CD4-positive, alpha-beta T cell treated with Interferon alpha-2 for 1 hour (primary cell): ENCODE measurements at regions not wholly inside any gene's neighbourhood (a gene's known extent, or its start where the extent isn't known, plus 50 kb on each side); places are given as distances from the start of the nearest gene placed in this dataset.

Source experiments
- DNase-seq, 2 donors: peaks; one replicate each; pipeline ENCODE4 v3.0.0-alpha.2; 2020 to 2022

- no peak for DNase-seq
Observed at GRCh38 chr7:17659126-17659525, 281.2 kb downstream of the SNX13 start.

DNA sequence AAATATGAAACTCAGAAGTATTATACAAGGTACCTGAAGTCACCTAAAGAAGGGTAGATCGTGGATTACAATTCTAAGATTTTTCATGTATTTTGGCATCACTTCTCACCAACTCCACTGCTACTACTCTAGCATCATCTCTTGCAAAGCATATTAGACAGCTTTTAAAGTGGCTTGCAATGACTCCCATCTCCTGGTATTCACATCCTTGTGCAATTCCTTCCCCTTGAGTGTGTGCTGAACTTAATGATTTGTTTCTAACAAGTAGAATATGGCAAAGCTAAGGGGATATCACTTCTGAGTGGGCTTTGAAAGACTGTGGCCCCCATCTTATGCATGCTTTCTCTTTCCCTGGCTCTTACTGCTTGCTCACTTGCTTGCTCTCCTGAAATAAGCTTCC, 280.2 kb downstream of the SNX13 start:
- no peak for DNase-seq

DNA sequence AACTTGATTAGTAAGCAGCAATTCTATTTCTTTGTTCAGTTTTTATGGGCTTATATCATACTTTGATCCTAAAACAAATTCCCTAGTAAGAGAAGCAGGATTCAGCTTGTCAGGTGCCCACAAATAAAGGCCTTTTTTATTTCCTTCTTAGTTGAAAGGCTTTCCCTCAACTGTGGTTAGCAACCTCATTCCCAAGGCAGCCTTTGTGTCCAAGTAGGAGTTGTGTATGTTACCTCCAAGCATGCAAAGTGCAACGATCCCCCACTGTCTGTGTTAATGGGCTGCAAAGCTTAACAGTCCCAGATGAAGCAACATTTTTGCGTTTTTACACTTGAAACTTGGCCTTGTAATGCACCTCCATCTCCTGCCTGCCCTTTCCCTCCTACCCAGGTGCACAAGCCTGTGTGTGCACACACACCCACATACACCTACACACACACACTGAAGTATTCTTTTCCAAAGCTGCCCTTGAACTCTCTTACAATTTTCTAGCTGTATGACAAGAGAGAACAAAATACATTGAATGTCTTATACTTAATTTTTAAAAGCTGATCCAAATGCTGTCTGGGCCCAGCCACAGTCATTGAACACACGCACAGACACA, 278.2 kb downstream of the SNX13 start:
- DNase-seq = no peak

- DNase-seq = no peak
Observed at GRCh38 chr7:17663061-17663675, 277.1 kb downstream of the SNX13 start.

DNA sequence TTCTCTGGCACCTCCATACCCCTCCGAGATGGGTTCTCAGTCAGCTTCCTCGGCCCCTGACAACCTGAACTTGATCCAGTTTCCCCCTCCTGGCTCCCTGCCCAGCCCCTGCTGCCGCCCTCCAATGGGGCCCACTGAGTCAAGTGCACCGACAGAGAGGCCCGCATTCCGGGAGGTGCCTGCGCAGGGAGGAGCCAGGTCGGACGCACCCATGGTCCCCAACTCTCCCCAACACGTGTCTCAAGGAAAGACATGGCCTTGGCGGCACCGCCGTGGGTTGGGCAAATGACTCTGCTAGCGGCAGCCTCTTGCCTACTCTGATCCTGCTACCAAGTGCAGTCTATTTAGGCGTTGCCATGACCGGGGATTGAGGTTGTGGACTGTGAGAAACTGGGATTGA, 275.3 kb downstream of the SNX13 start:
- DNase-seq = no peak

DNA sequence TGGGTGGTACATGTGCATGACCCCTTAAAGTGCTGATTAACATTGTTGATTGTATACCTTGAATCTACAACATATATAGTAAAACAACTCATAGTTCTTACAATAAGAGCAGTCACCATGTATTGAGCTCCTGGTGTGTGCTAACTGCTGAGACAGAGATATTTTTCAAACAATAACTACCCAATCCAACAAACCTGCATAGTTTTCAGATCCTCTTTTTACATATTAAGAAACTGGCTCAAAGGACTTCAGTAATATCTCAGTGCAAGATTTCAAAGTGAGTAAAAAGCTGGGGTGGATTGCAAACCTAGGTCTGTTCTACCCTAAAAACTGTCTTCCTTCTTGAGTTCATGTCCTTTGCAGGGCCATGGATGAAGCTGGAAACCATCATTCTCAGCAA, 272.2 kb downstream of the SNX13 start:
- no peak for DNase-seq

DNA sequence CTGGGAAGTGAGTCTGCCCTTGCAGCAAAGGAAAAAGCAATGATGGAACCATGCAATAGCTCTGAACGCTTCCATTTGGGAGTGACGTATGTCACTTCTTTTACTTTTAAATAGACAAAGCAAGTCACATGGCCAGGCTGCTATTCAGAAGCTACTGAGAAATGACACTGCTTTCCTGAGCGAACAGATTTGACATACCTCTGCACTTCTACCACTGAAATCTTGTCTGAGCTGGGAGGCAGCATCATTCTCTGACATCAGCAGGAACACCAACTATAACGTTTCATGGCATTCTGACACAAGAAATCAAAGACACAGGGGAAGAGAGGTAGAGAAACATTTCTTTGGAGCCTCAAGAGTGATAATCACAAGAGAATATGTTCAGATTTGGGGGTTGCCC, 271.1 kb downstream of the SNX13 start:
- no peak for DNase-seq

DNA sequence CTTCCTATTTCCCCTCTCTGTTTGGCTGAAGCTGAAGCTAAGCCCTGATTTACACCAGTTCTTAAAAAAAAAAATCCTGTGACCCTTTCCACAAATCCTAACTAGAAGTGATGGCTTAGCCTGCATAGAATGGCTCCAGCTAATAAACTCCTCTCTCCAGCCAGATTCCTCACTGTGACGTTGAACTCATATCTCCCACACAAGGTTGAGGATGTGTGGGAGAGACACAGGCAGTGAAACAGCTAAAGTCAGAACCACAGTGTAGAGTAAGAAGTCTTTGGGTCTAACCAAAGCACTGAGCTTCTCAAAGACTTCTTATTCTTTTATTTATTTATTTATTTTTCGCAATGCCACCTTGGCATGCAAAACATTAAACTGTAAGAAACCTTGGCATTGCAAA, 268.3 kb downstream of the SNX13 start:
- DNase-seq = no peak

DNA sequence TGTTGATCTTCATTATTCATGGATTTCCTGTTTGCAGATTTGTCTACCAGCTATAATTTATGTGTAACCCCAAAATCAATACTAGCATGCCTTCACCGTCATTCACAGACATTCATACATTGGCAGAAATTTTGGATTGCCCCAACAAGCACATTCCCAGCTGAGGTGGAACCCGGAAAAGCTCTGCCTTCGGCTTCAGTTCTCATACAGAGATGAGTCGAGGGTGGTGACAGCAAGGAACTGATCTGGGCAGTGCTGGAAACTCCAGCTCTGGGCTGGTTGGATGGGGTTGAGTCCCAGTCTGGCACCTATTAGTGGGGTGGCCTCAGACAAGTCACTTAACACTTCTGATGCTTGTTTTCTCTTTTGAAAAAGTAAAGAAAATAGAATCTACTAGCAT, 267.5 kb downstream of the SNX13 start:
- DNase-seq = no peak

DNA sequence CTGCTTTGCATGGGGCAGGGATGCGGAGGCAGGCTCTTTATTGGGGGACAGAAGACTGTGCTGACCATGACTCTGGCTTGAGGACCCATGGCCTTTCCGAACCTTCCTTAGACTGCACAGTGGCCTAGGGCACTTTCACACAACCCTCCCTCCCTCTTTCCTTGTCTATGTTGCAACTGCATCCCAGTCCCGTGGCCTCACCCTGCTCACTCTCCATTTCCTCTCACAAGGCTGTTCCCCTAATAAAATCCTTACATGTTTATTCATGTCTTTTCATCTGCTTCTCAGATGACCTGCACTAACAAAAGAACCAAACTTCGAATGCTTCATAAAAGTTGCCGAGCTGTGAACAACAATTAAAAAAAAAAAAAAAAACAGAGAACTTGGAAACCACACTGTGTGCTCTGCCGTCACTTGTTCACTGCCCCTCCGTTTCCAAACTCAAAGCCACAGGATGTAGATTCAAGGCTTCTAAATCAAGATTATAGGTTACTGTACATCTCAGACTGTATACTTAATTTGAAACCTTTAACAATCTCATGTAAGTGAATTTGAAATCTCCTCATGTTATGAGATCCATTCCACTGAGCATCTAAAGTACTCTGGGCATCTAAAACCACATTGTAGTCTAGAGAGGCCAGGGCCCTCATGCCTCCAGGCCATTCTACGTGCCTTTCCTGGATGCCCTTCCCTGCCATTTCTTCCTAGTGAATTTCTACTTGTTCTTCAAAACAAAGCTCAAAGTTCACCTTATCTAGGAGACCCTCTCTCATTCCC, 265.9 kb downstream of the SNX13 start:
- no peak for DNase-seq

DNA sequence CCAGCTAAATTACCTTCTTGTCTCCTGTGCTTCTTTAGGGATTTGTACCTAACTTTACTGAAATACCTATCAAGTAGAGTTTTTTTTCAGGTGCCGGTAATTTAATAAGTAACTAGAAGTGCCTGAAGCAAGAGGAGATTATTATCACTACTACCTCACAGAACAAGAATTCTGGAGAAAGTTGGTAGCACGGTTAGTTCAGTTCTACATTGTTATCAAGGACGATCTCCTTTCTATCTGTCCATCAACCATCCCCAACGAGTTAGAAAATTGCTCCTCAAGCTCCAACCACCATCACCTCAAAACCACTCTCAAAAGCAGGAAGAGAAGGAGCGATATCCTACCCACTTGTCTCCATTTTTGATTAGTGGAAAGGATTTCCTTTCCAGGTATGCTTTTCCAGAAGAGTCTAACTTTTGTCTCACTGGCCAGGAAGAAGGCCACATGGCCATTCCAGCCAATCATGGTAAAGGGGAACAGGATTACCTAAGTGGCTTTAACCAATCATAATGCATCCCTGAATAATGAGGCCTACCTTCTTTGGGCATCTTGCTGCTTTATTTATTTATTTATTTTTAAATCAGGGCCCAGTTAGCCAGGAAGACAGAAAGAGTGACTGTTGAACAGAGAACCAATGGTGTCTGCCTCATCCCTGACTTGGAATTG, 265.2 kb downstream of the SNX13 start:
- no peak for DNase-seq

- DNase-seq = no peak
Observed at GRCh38 chr7:17677408-17677807, 262.9 kb downstream of the SNX13 start.

GRCh38 chr7:17678896-17679295, 261.4 kb downstream of the SNX13 start:
- no peak for DNase-seq

- DNase-seq = no peak
Observed at GRCh38 chr7:17679458-17679857, 260.8 kb downstream of the SNX13 start.

DNA sequence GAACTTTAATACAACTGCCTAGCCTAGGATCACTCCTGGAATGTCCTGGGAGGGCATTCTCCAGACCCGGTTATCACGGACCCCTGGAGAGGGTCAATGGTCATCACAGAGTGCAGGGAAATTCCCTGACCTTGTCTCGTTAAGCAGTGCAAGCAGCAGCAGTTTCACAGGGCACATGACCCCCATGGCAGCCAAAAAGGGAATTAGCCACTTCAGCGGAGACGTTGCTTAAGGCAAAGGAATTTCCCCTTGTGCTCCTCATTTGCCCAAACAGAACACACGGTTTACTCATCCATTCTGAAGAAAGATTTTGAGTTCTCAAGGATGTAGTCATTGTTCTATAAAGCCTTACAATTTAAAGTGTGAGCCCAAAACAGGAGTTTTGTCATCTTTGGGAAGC, 260.3 kb downstream of the SNX13 start:
- DNase-seq = peak in 1 of 2 donors; percentile 20

GRCh38 chr7:17680943-17681351, 259.3 kb downstream of the SNX13 start:
- peak in 1 of 2 donors; percentile 31 for DNase-seq

GRCh38 chr7:17681965-17682364, 258.3 kb downstream of the SNX13 start:
- no peak for DNase-seq

GRCh38 chr7:17682586-17682985, 257.7 kb downstream of the SNX13 start:
- no peak for DNase-seq

DNA sequence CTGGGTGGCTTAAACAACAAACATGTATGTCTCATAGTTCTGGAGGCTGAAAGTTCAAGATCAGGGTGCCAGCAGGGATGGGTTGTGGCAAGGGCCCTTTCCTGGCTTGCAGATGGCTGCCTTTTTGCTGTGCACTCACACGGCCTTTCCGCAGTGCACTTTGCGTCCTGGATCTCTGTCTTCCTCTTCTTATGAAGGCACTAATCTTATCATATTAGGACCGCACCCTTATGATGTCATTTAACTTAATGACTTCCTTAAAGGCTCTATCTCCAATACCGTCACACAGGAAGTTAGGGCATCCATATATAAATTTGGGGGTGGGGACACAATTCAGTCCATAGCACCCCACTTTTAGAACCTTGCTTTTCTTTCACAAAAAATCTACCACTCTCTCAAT, 255.2 kb downstream of the SNX13 start:
- no peak for DNase-seq

DNA sequence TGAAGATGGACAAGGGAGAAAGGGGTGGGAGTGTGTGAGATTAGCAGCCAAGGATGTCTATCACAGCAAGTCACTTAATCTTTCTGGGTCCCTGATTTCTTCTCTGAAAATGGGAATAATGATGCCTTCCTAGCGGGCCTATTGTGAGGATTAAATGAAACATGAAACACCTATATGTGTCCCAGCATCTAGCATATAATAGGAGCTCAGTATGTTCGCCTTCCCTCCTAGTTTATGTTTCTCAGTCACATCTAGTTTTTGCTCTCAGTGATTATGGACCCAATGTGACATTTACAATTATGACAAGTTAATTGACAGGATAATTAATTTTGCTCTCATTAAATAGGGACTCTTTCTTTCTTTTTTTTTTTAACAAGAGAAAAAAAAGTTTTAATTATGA, 252.9 kb downstream of the SNX13 start:
- DNase-seq = no peak

DNA sequence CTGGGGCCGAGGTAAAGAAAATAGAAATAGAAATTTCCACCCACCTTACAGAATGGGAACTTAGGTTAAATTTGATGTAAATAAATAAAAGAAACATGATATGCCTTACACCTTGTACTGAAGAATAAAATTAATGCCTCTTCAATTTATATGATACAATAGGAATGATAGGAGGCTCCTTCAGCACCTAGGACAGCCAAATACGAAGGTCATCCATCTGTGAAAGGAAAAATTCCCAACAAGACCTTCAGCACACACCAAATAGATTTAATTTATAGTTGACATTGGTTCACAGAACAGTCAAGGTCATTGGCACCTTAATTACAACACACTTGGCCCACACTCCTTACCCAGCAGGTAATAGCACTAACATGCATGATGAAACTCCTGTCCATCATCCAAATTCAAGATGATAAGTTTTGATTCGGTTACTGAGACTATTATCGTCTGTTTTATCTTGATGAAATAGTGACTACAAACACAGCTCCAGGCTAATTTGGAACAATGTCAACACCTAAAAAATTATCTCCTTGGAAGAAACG, 250.9 kb downstream of the SNX13 start:
- DNase-seq = no peak

- DNase-seq = peak in 1 of 2 donors; percentile 4
Observed at GRCh38 chr7:17690030-17690429, 250.3 kb downstream of the SNX13 start.

DNA sequence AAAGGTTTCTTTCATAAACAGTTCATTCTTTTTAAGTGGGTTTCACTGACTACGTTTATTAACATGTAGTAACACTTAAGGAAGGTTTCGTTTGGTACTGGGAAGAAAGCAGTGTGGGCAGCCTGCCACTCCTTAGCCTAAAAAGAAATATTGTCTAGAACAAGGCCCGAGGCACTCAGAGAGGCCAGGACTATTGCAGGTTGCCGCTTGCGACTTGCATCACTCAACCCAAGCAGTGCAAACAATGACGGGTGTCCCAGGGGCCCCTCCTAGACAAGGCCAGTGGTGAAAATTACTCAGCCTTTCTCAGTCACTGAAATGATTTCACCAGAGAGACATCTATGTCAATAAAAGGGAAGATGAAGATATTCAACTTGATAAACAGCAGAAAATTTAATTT, 243.9 kb downstream of the SNX13 start:
- no peak for DNase-seq
